ENCODE measurements at regions not wholly inside any gene's neighbourhood (a gene's known extent, or its start where the extent isn't known, plus 50 kb on each side); places are given as distances from the start of the nearest gene placed in this dataset.
A peak's percentile ranks its signal among the peaks of the same experiment; 100 is the strongest.

GRCh38 chr5:106578736-106579135, 1092.0 kb downstream of the EFNA5 start:
- no peak for DNase-seq (ENCODE audit: low spot score)

GRCh38 chr5:106574820-106575219, 1095.9 kb downstream of the EFNA5 start:
- no peak for DNase-seq (ENCODE audit: low spot score)

GRCh38 chr5:106566031-106566430, 1104.7 kb downstream of the EFNA5 start:
- no peak for DNase-seq (ENCODE audit: low spot score)

- DNase-seq (ENCODE audit: low spot score), result no peak
Observed at GRCh38 chr5:106545325-106545724, 1125.4 kb downstream of the EFNA5 start.

- DNase-seq (ENCODE audit: low spot score), result no peak
Observed at GRCh38 chr5:106543330-106543729, 1127.4 kb downstream of the EFNA5 start.

GRCh38 chr5:106530150-106530549, 1140.6 kb downstream of the EFNA5 start:
- no peak for DNase-seq (ENCODE audit: low spot score)

- no peak for DNase-seq (ENCODE audit: low spot score)
Observed at GRCh38 chr5:106525438-106525837, 1145.3 kb downstream of the EFNA5 start.

GRCh38 chr5:106523852-106524251, 1146.9 kb downstream of the EFNA5 start:
- DNase-seq (ENCODE audit: low spot score), result no peak

GRCh38 chr5:106522296-106522695, 1148.4 kb downstream of the EFNA5 start:
- DNase-seq (ENCODE audit: low spot score), result no peak

- DNase-seq (ENCODE audit: low spot score), result peak; percentile 59
Observed at GRCh38 chr5:106521701-106522100, 1149.0 kb downstream of the EFNA5 start.

GRCh38 chr5:106510321-106510720, 1160.4 kb downstream of the EFNA5 start:
- DNase-seq (ENCODE audit: low spot score), result no peak

- DNase-seq (ENCODE audit: low spot score), result no peak
Observed at GRCh38 chr5:106508894-106509293, 1161.8 kb downstream of the EFNA5 start.

GRCh38 chr5:106493910-106494309, 1176.8 kb downstream of the EFNA5 start:
- no peak for DNase-seq (ENCODE audit: low spot score)

- DNase-seq (ENCODE audit: low spot score), result no peak
Observed at GRCh38 chr5:106489004-106489403, 1181.7 kb downstream of the EFNA5 start.

GRCh38 chr5:106488407-106488806, 1182.3 kb downstream of the EFNA5 start:
- DNase-seq (ENCODE audit: low spot score), result no peak

GRCh38 chr5:106481374-106481773, 1189.4 kb downstream of the EFNA5 start:
- no peak for DNase-seq (ENCODE audit: low spot score)

- no peak for DNase-seq (ENCODE audit: low spot score)
Observed at GRCh38 chr5:106476630-106477029, 1194.1 kb downstream of the EFNA5 start.

GRCh38 chr5:106474066-106474465, 1196.7 kb downstream of the EFNA5 start:
- DNase-seq (ENCODE audit: low spot score), result no peak

- DNase-seq (ENCODE audit: low spot score), result no peak
Observed at GRCh38 chr5:106459541-106459940, 1211.2 kb downstream of the EFNA5 start.

GRCh38 chr5:106454651-106455415, 1215.9 kb downstream of the EFNA5 start:
- peak; percentile 80 for DNase-seq (ENCODE audit: low spot score)

GRCh38 chr5:106454050-106454449, 1216.7 kb downstream of the EFNA5 start:
- DNase-seq (ENCODE audit: low spot score), result no peak

- no peak for DNase-seq (ENCODE audit: low spot score)
Observed at GRCh38 chr5:106451998-106452397, 1218.7 kb downstream of the EFNA5 start.

GRCh38 chr5:106443746-106444145, 1227.0 kb downstream of the EFNA5 start:
- DNase-seq (ENCODE audit: low spot score), result no peak

GRCh38 chr5:106435185-106435584, 1235.6 kb downstream of the EFNA5 start:
- no peak for DNase-seq (ENCODE audit: low spot score)
